NCI-H2081 (cell line): ENCODE measurements at regions not wholly inside any gene's neighbourhood (a gene's known extent, or its start where the extent isn't known, plus 50 kb on each side); places are given as distances from the start of the nearest gene placed in this dataset.
"Not testable (repeated sequence)": the region's sequence is repeated elsewhere in the genome, so short reads cannot be mapped to it uniquely, and the experiment has no call there.

ENCODE experiments used
- DNase-seq, 2 experiments: peaks; one replicate each; lab custom pipeline; 2025; lab: John Stamatoyannopoulos, UW

DNA sequence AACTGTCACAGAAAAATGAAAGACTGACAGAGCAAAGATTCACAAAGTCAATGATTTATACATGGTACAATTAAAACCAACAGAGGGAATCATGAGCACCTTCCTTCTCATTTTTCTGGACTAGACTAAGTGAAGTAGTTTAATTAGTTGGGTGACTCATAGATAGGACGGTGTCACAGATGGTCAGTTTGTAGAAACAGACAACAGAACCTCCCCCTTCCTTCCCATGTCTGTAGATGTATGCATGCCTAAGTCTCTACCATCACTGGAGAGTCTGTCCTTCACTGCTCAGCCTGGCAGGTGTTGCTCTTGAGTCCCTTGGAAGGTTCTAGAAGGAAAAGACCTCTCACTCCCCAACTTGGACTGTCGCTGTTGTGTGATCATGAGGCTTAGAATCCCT is 75.4 kb upstream of the EEF1E1 start:
- DNase-seq, result no peak

DNA sequence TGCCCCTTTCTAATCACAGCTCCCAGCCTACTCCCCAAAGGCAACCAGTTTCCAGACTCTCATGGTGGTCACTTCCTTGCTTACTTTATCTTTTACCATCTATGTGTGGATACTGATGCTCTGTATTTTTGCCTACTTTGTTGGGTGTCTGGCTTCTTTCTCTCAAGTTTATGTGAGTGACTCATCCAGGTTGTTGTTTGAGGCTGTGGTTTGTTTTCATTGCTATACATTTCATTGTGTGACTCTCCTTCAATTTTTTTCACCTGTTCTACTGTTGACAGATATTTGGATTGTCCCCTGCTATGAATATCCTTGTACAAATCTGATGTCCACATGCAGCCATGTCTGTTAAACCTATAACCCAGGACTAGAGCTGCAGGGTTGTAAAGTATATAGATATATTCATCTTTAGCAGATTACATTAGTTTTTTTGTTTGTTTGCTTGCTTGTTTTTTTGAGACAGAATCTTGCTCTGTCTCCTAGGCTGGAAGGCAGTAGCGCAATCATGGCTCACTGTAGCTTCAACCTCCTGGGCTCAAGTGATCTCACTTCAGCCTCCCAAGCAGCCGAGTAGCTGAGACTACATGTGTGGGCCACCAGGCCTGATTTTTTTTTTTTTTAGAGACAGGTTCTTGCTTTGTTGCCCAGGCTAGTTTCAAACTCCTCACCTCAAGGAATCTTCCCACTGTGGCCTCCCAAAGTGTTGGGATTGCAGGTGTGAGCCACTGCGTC is 72.9 kb upstream of the EEF1E1 start:
- DNase-seq, result no peak

DNA sequence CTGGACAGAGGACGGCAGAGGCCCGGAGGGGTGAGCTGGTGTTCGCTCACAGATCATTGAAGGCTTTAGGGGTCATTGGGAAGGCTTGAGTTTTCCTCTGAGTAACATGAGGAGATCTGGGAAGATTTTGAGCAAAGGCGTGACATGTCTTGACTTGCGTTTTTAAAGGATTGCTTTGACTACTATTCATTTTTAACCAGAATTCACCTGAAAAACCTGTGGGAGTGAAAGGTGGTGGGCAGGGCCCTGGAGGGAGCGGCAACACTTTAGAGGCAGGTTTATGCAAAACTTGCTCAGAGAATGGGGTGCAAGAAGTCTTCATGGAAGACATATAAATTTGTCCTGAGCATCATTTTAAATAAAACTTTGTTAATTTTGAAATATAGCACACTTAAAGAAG is 72.2 kb upstream of the EEF1E1 start:
- no peak for DNase-seq

DNA sequence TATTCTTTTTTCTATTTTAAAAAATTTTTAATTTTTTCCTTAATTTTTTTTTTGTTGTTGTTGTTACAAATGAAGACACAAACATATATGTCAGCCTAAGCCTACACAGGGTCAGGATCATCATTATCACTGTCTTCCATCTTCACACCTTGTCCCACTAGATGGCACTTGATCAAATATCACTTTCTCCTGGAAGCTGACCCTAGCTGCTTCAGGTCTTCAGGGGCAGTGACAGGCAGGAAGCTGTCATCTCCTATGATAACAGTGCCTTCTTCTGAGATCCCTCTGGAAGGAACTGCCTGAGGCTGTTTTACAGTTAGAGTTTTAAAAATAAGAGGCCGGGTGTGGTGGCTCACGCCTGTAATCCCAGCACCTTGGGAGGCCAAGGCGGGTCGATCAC is 70.2 kb upstream of the EEF1E1 start:
- no peak for DNase-seq

DNA sequence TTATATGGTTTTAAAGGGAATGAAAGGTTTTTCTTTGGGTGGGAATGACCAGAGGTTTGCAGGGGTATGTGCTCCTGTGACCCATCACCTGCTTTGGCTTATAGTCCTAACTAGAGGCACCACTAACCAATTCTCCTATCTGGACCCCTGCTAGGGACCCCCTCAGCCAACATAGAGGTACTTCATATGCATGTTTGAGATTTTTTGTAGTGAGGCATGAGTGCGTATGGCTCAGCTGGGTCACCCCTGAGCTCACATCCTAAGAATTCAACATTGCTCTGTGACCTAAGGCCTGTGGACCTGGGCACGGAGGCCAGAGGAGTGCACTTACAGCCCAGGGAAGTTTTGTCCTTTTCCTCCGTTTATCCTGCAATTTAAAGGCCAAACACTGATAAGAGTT is 68.4 kb upstream of the EEF1E1 start:
- DNase-seq, result no peak

DNA sequence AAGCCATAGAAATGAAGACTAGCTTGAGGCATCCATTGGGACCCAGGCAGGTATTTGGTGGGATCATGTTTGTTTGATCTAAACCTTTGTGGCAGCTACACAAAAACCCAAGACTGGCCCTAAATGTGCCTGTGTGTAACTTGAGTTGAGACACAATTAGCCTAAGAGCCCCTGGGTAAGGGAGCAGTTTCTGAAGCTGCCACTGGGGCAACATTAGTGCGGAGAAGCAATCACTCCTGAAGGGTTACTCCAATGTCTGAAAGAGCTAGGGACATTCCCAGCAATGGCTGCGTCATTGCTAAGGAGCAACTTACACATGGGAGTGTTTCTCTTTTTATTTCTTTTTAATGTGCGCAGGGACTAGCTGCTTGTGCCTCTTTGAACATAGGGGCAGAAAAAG is 67.9 kb upstream of the EEF1E1 start:
- no peak for DNase-seq

DNA sequence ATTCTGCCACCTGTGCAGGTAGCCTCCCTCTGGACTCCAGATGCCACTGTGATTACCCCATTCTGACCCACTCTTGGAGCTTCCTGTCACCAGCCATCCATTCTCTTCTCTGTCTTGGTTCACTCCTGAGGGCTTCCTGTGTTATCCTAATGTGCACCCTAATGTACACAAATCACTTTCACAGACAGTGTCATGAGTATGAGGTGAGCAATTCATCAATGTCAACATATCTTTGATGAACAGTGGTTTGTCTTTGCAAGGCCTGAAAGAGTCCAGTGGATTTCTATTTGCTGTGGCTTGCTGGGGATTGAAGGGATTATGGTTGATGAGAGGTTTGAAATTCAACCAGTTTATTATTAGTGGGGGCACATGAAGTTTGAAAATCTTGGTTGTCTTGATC is 63.8 kb upstream of the EEF1E1 start:
- DNase-seq, result no peak

DNA sequence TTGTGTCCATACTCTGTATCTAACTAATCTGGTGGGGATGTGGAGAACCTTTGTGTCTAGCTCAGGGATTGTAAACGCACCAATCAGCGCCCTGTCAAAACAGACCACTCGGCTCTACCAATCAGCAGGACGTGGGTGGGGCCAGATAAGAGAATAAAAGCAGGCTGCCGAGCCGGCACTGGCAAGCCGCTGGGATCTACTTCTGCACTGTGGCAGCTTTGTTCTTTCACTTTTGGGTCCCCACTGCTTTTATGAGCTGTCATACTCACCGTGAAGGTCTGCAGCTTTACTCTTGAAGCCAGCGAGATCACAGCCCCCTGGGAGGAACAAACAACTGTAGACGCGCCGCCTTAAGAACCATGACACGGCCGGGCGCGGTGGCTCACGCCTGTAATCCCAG is 62.7 kb upstream of the EEF1E1 start:
- not testable (repeated sequence) for DNase-seq

DNA sequence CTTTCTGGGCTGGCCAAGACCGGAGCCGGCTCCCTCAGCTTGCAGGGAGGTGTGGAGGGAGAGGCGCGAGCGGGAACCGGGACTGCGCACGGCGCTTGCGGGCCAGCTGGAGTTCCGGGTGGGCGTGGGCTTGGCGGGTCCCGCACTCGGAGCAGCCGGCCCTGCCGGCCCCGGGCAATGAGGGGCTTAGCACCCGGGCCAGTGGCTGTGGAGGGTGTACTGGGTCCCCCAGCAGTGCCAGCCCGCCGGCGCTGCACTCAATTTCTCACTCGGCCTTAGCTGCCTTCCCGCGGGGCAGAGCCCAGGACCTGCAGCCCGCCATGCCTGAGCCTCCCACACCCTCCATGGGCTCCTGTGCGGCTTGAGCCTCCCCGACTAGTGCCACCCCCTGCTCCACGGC is 61.9 kb upstream of the EEF1E1 start:
- DNase-seq, result not testable (repeated sequence)

DNA sequence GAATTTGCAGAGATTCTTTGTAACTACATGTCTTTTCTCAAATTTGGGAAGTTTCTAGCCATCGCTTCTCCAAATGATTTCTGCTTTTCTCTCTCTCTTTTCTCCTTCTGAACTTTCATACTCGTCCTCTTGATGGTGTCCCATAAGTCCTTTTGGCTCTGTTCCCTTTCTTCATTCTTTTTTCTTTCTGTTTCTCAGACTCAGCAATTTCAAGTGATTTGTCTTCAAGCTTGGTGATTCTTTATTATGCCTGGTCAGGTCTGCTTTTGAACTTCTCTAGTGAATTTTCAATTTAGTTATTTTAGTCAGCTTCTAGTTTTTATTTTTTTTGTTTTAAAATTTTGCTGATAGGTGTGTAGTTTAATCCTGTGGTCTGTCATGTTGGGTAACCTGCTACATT is 57.6 kb upstream of the EEF1E1 start:
- DNase-seq, result no peak

DNA sequence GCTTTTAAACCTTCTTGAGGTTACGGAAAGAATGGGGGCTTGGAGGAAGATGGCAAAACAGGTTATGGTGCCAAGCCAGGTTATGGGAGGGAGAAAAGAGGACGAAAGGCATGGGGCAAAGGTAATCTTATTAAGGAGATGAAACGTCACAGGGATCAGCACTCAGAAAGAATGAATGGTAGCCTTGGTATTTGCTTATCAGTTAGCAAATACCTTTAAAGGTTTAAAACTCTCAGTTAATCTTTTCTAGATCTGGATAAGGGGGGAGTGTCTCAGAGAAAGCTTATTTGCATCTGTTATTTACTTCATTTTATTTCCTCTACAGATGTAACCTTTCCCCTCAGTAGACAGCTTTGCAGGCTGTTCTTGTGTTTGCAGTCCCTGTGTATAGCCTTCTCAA is 55.5 kb upstream of the EEF1E1 start:
- DNase-seq, result no peak

DNA sequence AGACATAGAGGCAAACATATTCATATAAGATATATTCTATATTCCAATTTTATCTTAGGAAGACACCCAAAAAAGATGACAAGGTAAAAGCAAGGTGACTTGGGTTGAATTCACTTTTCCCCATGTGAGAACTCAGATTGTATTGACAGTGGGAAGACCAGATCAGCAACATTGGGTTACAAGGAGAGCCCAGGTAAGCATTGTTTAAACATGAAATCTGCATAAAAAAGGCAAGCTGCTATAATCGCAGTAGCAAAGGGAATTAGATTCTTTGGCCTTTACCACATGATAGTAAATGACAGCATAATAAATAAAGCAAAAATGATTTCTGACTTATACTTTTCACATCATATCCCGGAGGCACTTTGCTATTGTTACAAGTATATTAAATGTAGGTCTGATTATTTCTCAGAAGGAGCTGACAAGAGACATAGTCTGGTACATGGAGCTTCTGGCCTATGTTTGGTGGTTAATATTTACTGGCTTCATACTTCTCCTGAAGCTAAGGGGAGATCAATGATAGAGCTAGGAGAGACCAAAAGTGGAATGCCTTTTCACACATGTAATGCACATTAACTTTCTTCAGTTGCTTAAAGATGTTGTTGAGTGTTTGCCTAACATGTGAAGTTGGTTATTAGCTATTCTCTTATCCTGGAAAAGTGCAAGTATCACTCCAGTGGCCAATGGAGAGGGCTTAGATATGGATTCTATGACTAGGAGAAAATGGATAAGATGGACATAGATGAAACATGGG is 53.1 kb upstream of the EEF1E1 start:
- no peak for DNase-seq
